ENCODE measurements at regions not wholly inside any gene's neighbourhood (a gene's known extent, or its start where the extent isn't known, plus 50 kb on each side); places are given as distances from the start of the nearest gene placed in this dataset.

DNA sequence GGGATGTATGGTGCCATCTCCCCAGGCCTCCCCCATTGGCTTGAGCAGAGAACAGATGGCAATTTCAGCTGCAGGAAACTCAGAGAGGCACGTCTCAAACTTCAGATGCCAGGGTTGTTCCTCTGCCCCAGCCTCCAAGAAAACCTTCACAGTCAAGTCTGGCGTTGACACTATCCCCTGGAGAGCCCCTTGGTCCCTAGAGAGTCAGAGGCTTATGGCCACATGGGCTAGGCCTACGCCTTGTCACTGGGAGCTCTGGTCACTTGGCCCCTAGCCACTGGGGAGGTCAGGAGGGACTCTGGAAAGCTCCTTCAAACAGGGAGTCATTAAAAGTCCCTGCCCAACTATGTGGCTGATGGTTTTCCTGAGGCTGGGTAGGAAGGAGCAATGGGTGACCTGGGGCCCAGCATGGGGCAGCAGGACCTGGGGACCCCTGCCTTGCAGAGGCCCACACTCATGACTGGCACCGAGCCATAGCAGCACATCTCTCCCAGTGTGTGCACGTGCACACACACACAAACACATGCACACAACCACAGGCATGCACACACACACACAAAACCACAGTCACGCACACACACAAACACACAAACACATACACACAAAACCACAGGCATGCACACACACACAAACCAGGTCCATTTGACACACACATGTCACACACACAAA, 144.2 kb downstream of the GADD45G start:
- no peak for TF ChIP-seq POLR2A (IDR thresholded peaks at IDR 0.05)
- no peak for TF ChIP-seq POLR2AphosphoS5 (IDR thresholded peaks at IDR 0.05)
- TF ChIP-seq, protein P1, sequence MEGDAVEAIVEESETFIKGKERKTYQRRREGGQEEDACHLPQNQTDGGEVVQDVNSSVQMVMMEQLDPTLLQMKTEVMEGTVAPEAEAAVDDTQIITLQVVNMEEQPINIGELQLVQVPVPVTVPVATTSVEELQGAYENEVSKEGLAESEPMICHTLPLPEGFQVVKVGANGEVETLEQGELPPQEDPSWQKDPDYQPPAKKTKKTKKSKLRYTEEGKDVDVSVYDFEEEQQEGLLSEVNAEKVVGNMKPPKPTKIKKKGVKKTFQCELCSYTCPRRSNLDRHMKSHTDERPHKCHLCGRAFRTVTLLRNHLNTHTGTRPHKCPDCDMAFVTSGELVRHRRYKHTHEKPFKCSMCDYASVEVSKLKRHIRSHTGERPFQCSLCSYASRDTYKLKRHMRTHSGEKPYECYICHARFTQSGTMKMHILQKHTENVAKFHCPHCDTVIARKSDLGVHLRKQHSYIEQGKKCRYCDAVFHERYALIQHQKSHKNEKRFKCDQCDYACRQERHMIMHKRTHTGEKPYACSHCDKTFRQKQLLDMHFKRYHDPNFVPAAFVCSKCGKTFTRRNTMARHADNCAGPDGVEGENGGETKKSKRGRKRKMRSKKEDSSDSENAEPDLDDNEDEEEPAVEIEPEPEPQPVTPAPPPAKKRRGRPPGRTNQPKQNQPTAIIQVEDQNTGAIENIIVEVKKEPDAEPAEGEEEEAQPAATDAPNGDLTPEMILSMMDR (IDR thresholded peaks at IDR 0.05): no peak
- DNase-seq (no peak), ATAC-seq (ENCODE audit: low FRiP score in 2 of 2) (no peak)
- H3K4me1 ChIP-seq: peaks cover 9 to 24% (median 15%) of the 10 kb centered on the region in 4 donors
- no peak overlapping the region for H3K4me3 ChIP-seq
- no peaks in the 10 kb centered on the region for H3K27me3 ChIP-seq
- 82 to 91% methylated on average over 6 of the region's 6 CpGs for WGBS, 2 donors
- H3K27ac ChIP-seq: no peak overlapping the region
- peaks cover 0 to 4% (median 0%) of the 10 kb centered on the region in 4 donors for H3K9me3 ChIP-seq
- H3K36me3 ChIP-seq: no peaks in the 10 kb centered on the region

DNA sequence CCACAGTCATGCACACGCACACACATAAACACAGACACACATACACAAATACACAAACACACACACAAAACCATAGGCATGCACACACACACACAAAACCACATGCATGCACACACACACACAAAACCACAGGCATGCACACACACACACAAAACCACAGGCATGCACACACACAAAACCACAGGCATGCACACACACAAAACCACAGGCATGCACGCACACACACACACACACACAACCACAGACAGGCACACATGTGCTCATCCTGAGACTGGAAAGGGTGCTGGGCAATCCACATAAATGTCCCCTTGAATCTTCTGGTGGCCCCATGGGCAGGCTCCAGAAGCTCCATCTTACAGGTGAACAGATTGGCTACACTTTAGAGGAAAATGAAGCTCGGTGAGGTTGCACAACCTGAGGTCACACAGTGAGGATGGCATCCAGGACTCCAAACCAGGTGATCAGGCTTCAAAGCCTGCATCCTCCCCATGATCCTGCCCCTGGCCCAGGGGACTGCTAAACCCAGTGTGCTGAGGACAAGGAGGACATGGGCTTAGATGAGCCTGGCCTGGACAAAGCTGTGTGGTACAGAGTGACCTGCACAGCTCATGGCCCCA, 144.8 kb downstream of the GADD45G start:
- H3K9me3 ChIP-seq: peaks cover 0 to 4% (median 0%) of the 10 kb centered on the region in 4 donors
- H3K4me1 ChIP-seq: peaks cover 9 to 28% (median 15%) of the 10 kb centered on the region in 4 donors
- TF ChIP-seq EP300 (IDR thresholded peaks at IDR 0.05): no peak
- no peak for TF ChIP-seq POLR2AphosphoS5 (IDR thresholded peaks at IDR 0.05)
- H3K36me3 ChIP-seq: no peaks in the 10 kb centered on the region
- ATAC-seq (ENCODE audit: low FRiP score in 2 of 2) (peak in 1 of 2 donors; percentile 9), DNase-seq (no peak)
- H3K27me3 ChIP-seq: no peaks in the 10 kb centered on the region
- 69 to 84% methylated on average over 3 of the region's 3 CpGs for WGBS, 2 donors
- no peak overlapping the region for H3K4me3 ChIP-seq
- H3K27ac ChIP-seq: peak overlapping the region in 1 of 4 donors; percentile 28

DNA sequence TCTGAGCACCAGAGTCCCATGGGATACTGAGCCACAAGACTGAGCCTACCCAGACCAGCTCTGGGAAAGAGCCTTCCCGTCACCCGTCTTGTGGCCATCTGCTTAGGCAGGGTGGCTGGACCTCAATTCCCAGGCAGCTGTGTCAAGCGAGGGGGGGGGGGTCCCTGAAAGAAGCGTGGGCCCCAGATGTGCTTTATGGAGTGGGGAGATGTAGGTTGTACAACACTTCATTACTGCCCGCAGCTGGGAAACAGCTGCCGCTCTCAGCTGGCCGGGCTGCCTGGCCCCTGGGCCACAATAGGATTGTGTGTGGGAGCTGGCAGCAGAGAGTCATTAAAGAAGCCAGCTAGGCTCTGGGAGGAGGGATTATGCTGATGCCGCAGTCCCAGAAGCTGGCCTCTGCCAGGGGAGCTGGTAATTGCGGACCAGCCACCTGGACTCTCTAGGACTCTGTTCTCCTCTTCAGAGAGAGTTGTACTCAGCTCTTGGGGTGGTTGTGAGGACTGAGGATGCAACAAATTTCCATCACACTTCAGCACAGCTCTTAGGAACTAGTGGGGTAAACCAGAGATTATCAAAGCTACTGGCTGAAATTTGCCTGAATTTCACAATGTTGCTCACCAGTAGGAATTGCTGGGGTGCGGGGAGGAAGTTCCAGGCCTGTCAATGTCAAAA, 145.4 kb downstream of the GADD45G start:
- ATAC-seq (ENCODE audit: low FRiP score in 2 of 2) (peak; percentile 19 to 37), DNase-seq (peak in 1 of 2 donors; percentile 75)
- peaks cover 9 to 28% (median 15%) of the 10 kb centered on the region in 4 donors for H3K4me1 ChIP-seq
- no peak overlapping the region for H3K4me3 ChIP-seq
- TF ChIP-seq POLR2A (IDR thresholded peaks at IDR 0.05) (no peak), EP300 (IDR thresholded peaks at IDR 0.05) (no peak), POLR2AphosphoS5 (IDR thresholded peaks at IDR 0.05) (no peak)
- TF ChIP-seq, protein P1 (IDR thresholded peaks at IDR 0.05): no peak
- H3K27me3 ChIP-seq: no peaks in the 10 kb centered on the region
- H3K27ac ChIP-seq: peak overlapping the region in 2 of 4 donors; percentile 19 to 28
- no peaks in the 10 kb centered on the region for H3K36me3 ChIP-seq
- WGBS, 2 donors: 70 to 89% methylated on average over 2 to 10 of the region's 10 CpGs
- no peaks in the 10 kb centered on the region for H3K9me3 ChIP-seq

- no peak for ATAC-seq (ENCODE audit: low FRiP score in 2 of 2)
- Histone ChIP-seq H3K27me3 (no peaks in the 10 kb centered on the region), H3K27ac (no peak overlapping the region), H3K4me3 (no peak overlapping the region), H3K9me3 (no peaks in the 10 kb centered on the region), H3K4me1 (peaks cover 11 to 32% (median 15%) of the 10 kb centered on the region in 4 donors), H3K36me3 (no peaks in the 10 kb centered on the region)
- DNase-seq: no peak
- 86 to 88% methylated on average over 6 of the region's 6 CpGs for WGBS, 2 donors
- TF ChIP-seq EP300 (IDR thresholded peaks at IDR 0.05): no peak
- TF ChIP-seq, protein P1 (IDR thresholded peaks at IDR 0.05): no peak
- TF ChIP-seq POLR2AphosphoS5 (IDR thresholded peaks at IDR 0.05): no peak
- TF ChIP-seq POLR2A (IDR thresholded peaks at IDR 0.05): no peak
These were observed 146.4 kb downstream of the GADD45G start for GRCh38 chr9:89751079-89751825.

- peaks cover 15 to 37% (median 17%) of the 10 kb centered on the region in 4 donors for H3K4me1 ChIP-seq
- ATAC-seq (ENCODE audit: low FRiP score in 2 of 2): no peak
- TF ChIP-seq, protein P1 (IDR thresholded peaks at IDR 0.05): no peak
- TF ChIP-seq POLR2A (IDR thresholded peaks at IDR 0.05) (no peak), EP300 (IDR thresholded peaks at IDR 0.05) (no peak), POLR2AphosphoS5 (IDR thresholded peaks at IDR 0.05) (no peak)
- no peak overlapping the region for H3K4me3 ChIP-seq
- no peaks in the 10 kb centered on the region for H3K27me3 ChIP-seq
- H3K27ac ChIP-seq: no peak overlapping the region
- no peaks in the 10 kb centered on the region for H3K36me3 ChIP-seq
- no peaks in the 10 kb centered on the region for H3K9me3 ChIP-seq
- 88 to 90% methylated on average over 4 of the region's 4 CpGs for WGBS, 2 donors
- no peak for DNase-seq
These were observed 147.3 kb downstream of the GADD45G start for GRCh38 chr9:89752154-89752553.

All from upper lobe of left lung (tissue), 6 donors.